ENCODE measurements at regions not wholly inside any gene's neighbourhood (a gene's known extent, or its start where the extent isn't known, plus 50 kb on each side); places are given as distances from the start of the nearest gene placed in this dataset.
"Not testable (repeated sequence)": the region's sequence is repeated elsewhere in the genome, so short reads cannot be mapped to it uniquely, and the experiment has no call there.

GRCh38 chr10:31124852-31125251 lies 93.2 kb upstream of the ZNF438 start:
- DNase-seq (ENCODE audit: low spot score) = no peak

GRCh38 chr10:31125789-31126188 lies 94.1 kb upstream of the ZNF438 start:
- DNase-seq (ENCODE audit: low spot score) = no peak

DNA sequence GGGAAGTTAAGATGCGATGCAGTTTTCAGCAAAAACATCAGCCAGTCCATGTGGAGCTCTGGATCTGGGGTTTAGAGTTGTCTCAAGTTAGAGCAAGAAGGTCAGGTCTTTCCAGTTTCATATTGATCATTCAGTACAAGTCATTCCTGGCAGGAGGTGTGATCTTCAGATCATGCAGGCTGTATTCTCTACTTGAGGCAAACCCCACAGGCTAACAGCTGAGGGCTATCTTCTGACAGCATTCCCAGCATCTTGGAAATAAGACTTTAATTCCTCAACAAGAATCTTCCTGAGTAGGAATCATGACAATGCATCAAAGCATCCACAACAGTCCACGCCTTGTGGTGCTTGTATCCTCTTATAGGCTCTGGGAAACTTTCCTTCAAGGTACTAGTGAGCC lies 94.9 kb upstream of the ZNF438 start:
- no peak for DNase-seq (ENCODE audit: low spot score)

GRCh38 chr10:31128536-31128935 lies 96.9 kb upstream of the ZNF438 start:
- DNase-seq (ENCODE audit: low spot score) = no peak

DNA sequence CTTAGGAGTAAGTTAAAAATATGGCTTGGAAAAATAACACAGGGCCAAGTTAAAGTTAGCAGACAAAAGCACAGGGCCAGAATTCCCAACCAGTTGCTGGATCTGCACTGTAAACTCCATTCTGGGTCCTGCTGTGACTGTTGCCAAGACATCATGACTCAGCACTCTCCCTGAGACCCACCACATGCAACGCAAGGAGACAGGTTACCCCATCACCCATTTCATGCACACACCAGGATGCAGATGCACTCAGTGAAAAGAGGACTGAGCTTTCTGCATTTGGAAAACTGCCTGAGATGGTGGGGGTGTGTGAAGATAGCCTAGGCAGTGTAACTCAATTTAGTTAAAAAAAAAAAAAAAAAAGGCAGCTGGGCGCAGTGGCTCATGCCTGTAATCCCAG lies 97.6 kb upstream of the ZNF438 start:
- no peak for DNase-seq (ENCODE audit: low spot score)

DNA sequence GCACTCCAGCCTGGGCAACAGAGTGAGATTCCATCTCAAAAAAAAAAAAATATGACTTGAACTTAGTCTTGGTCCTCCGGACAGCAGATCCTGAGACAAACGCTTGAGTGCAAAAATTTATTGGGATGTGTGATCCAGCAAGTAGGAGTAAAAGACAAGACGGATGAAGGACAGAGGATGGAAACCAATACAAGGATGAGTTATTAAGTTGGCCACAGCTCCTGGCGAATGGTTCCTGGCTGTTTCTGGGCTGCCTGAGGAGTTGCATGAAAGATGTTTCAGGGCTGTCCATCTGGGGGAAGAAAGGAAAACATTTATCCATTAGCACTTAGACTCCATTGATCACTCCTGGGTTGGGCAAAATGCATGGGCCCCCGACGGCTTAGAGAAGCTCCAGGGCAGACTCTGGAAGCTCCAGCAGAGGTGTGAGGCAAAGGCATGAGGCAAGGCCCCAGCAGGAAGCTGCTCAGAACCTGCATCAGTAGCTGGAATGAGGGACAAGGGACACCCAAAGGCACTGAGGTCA lies 98.3 kb upstream of the ZNF438 start:
- DNase-seq (ENCODE audit: low spot score) = no peak

- DNase-seq (ENCODE audit: low spot score) = no peak
These were observed 98.7 kb upstream of the ZNF438 start for GRCh38 chr10:31130406-31130805.

- no peak for DNase-seq (ENCODE audit: low spot score)
These were observed 99.6 kb upstream of the ZNF438 start for GRCh38 chr10:31131251-31131650.

DNA sequence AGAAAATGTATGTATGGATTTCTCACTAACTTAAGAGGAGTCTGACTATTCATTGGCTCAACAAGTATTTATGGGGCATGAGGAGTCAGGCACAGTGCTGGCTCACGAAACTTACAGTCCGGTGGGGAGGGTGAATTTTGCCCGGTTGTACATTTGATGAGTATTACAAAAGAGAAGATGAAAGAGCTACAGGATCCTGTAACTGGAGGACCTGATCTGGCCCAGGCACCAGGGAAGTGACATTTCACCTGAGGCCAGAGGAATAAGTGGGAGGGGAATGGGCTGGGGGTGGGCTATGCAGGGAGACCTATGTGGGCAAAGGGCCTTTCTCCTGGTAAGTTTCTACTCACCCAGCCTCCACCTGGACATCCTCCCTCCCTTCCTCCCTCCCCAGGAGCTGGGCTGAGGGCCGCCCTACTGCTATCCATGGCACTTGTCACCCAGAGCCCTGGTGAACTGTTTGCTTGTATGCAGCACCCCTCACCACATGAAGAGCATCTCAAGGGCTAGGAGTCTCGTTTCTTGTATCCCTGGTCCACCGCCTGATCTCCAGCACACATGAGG lies 101.1 kb upstream of the ZNF438 start:
- DNase-seq (ENCODE audit: low spot score) = no peak

- DNase-seq (ENCODE audit: low spot score) = no peak
These were observed 101.7 kb upstream of the ZNF438 start for GRCh38 chr10:31133251-31133791.

- DNase-seq (ENCODE audit: low spot score) = peak; percentile 89
These were observed 102.2 kb upstream of the ZNF438 start for GRCh38 chr10:31133792-31134310.

GRCh38 chr10:31134311-31134952 lies 102.8 kb upstream of the ZNF438 start:
- no peak for DNase-seq (ENCODE audit: low spot score)

- no peak for DNase-seq (ENCODE audit: low spot score)
These were observed 103.5 kb upstream of the ZNF438 start for GRCh38 chr10:31135171-31135570.

- DNase-seq (ENCODE audit: low spot score) = not testable (repeated sequence)
These were observed 104.1 kb upstream of the ZNF438 start for GRCh38 chr10:31135791-31136190.

- no peak for DNase-seq (ENCODE audit: low spot score)
These were observed 104.7 kb upstream of the ZNF438 start for GRCh38 chr10:31136386-31136785.

DNA sequence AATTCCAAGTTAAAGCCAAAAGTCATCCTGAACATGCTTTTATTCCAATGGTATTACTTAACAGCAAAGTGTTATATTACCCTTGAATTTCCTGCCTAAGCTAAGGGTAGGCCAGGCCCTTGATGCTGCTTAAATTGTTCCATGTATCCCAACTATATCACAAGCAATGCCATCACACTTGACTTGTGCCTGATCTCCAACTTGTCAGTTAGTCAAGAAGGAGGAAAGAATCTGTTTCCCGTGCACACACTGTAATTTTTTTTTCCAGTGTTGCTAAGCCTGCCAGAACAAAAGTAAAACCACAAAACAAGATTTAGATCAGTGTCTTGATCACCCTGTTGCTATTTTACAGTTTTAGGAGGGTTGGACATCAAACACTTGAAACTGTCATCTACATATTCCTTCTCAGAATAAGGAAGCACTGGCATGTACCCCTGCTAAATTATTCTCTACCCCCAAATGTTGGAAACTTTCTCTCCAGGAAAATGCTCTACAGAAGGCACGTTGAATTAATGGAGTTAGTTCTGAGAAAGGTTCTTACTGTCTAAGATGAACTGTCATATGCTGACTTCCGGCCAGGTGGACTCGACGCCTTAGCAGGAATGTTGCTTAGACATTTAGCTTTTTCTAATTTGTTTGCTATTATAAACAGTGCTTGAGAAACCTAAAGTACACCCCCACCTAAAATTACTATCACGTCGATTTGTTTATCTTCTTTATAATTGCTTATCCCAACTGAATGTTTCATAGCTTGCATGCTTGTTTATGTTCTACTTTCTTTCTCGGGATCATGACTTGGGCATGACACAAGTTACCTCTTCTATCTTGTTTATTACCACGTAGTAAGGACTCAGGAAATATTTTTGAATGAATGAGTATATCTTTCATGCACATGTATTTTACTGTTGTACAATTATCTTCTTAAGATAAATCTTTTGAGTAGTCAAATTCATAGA lies 105.5 kb upstream of the ZNF438 start:
- DNase-seq (ENCODE audit: low spot score) = no peak

DNA sequence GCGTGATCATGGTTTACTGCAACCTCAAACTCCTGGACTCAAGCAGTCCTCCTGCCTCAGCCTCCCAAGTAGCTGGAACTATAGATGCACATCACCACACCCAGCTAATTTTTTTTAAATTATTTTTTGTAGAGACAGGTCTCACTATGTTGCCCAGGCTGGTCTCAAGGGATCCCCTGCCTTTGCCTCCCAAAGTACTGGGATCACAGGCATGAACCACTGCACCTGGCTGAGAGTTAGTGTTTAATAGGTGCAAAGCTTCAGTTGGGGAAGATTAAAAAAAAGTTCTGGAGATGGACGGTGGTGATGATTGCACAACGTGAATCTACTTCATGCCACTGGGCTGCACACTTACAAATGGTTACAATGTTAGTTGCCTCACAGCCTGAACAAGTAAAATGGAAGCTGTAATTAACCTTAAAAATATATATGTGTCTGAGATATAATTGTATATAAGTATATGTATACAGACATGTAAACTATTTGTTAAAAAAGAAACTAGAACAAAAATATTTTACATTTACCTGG lies 106.4 kb upstream of the ZNF438 start:
- DNase-seq (ENCODE audit: low spot score) = no peak

- DNase-seq (ENCODE audit: low spot score) = no peak
These were observed 107.8 kb upstream of the ZNF438 start for GRCh38 chr10:31139497-31139896.

DNA sequence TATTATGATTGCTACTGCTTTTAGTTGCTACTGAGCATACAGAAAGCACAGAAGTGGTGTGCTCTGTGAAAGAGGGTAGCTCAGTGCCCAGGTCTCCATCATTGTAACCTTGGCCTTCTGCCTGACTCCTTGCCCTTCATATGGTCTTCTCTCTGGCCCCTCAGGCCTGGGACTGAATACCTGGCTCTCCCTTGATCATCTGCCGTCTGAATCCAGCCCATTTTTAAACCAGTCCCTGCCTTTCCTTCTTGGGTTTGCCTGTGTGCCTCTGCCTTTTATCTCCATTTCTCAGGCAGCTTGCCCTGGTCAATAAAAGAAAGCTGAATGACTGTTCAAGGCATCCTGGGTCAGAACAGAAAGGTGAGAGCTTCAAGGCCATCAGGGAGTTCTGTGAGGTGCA lies 109.1 kb upstream of the ZNF438 start:
- DNase-seq (ENCODE audit: low spot score) = no peak

GRCh38 chr10:31142026-31142425 lies 110.4 kb upstream of the ZNF438 start:
- DNase-seq (ENCODE audit: low spot score) = no peak

DNA sequence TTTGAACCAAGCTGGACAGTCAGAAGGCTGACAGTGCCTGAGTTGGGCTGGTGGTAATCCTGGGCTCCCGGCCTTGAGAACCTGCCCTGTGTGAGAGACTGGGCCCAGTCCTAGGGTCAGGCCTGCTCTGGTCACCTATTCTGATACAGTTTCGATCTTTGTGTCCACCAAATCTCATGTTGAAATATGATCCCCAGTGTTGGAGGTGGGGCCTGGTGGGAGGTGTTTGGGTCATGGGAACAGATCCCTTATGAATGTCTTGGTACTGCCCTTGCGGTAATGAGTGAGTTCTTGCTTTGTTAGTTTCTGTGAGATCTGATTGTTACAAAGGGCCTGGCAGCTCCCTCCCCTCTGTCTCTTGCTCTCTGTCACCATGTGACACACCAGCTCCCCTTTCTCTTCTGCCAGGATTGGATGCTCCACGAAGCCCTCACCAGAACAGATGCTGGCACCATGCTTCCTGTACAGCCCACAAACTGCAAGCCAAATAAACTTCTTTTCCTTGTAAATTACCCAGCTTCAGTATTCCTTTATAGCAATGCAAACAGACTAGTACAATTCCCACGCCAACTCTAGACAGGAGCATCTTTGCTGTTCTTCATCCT lies 111.8 kb upstream of the ZNF438 start:
- DNase-seq (ENCODE audit: low spot score) = no peak

DNA sequence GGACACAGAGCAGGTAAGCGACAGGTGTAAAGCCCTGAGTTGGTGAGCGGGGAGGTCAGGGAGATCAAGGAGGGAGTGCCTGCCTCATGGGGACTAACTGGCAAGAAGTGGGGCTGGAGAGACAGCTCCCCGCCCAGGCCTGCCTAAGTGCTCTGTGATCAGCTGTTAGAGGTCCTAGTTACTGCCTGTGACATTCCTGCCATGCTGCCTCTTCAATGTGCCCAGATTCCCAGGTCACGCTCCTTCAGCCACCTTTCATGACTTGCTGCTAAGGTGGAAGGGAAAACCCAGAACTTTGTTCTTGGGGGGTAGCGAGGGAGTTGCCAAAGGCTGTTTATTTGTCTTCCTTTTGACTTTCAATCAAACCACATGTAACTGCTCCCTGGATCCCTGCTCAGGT lies 114.3 kb upstream of the ZNF438 start:
- DNase-seq (ENCODE audit: low spot score) = no peak

Measured in ecto neural progenitor cell (in vitro differentiated cells).